Stimulated activated CD8-positive, alpha-beta memory T cell treated with anti-CD3 and anti-CD28 coated beads, Interleukin-7, amount 100 ng/mL, for 24 hours (primary cell): ENCODE measurements at regions not wholly inside any gene's neighbourhood (a gene's known extent, or its start where the extent isn't known, plus 50 kb on each side); places are given as distances from the start of the nearest gene placed in this dataset.
A peak's percentile ranks its signal among the peaks of the same experiment; 100 is the strongest.

Source experiments
- DNase-seq: peaks from one replicate; pipeline ENCODE4 v3.0.0-alpha.2; 2020; ENCODE audit warnings: low read depth

DNA sequence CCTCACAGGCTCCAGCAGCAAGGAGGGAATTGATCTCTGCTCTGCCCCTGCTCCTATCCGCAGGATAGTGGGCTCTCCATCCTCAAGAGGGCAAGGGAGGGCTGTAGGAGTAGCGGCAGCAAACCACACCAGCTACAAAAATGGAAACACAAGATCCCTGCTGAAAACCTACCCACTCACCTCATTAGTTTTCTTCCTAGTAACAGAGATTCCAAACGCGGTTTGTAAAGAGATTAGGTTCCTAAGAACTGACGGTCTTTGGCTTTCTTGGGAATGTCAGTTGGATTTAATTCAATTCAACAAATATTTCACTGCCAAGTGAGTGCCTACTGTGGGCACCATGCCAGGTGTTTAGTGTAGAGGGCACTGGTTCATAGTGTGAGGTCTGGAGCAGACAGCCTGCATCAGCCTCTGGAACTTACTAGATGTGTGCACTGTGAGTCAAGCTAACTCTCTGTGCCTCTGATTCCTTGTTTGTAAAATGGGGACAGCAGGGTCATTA is 84.7 kb downstream of the MRPL46 start:
- DNase-seq = no peak

DNA sequence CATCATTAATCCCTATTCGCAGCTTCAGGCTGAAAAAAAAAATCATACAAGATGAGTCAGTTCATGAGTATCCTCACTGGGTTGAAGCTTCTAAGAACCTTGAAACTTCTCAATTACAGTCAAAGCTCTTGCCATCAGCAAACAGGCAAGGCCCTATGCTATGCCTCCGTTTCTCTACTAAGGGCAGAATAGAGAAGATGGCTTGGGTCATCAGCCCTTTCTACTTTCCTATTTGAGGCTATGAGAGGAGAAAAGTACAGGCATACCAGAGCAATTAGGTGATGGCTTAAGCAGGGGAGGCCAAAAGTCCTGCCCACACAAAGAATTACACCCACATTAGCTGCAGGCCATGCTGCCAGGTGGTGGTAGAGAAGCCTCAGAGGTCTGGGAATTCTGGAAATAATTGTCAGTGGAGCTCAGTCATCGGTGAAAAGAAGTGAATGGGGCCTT is 89.0 kb downstream of the MRPL46 start:
- DNase-seq = no peak

DNA sequence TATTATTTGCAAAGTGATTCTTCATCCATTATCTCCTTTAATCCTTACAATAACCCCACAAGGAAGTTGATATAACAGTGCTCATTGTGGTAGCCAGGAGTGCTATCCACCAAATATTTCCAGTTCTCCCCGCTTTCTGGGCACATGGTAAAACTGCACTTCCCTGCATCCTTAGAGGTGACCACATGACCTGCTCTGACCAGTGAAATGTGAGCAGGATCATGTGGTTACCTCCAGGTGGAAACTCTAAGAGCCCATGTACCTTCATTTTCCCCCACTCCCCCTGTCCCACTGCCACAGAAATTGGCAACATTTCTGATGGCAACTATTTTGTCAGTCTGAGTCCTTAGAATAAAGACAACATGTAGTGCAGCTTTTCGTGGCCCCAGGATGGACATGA is 89.7 kb downstream of the MRPL46 start:
- no peak for DNase-seq

- DNase-seq = no peak
Observed at GRCh38 chr15:88376574-88377174, 90.5 kb downstream of the MRPL46 start.

DNA sequence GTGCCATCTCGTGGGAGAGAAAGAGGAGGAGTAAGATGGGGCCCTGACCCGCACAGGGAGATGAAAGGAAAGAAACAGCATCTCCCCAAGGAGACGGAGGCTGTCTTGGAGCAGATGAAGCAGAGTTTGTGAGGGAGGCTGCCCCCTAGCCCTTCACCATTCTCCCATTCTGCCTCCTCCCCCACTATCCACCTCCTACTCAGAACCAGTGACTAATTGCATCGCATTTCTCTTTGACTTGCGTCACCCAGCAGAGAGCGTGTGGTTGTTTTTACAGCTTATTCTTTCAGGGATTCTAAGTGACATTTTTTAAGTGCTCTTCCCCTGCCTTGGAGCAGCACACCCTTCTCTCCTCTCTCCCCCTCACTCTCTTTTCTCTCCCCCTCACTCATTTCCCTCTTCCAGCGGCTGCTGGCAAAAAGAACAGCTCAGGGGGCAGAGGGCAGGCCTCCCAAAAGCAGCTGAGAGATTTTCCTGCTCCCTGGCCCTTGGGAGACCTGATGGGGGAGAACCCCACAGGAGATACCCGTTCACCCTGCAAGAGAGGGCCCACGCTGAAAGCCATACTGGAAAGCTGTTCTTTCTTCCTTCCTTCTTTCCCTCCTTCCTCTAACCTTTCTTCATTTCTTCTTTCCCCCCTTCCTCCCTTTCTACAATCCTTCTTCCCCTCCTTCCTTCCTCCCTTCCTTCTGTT is 91.8 kb downstream of the MRPL46 start:
- no peak for DNase-seq

DNA sequence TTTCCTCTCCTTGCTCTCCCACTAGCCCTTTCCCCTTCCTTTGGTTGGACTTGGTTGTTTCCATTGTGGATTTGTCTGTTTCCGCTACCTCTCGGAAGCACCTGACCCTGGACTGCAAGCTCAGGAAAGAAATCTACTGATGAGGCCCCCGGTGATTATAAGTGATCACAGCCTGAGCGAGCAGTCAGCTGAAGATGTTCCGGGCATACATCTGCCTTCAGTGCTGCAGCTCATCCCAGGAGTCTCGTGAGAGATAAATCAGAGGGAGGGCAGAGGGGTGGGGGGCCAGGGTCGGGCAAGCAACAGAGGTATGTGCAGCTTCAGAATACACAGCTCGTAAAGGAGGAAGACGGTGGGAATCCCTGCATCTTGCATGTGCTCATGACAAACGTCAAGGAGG is 102.1 kb downstream of the MRPL46 start:
- DNase-seq = no peak

GRCh38 chr15:88348579-88349230 is 92.2 kb upstream of the NTRK3 start:
- DNase-seq = no peak

GRCh38 chr15:88345962-88346361 is 89.4 kb upstream of the NTRK3 start:
- no peak for DNase-seq

GRCh38 chr15:88344786-88345185 is 88.2 kb upstream of the NTRK3 start:
- DNase-seq = no peak

- DNase-seq = no peak
Observed at GRCh38 chr15:88342666-88343065, 86.1 kb upstream of the NTRK3 start.

DNA sequence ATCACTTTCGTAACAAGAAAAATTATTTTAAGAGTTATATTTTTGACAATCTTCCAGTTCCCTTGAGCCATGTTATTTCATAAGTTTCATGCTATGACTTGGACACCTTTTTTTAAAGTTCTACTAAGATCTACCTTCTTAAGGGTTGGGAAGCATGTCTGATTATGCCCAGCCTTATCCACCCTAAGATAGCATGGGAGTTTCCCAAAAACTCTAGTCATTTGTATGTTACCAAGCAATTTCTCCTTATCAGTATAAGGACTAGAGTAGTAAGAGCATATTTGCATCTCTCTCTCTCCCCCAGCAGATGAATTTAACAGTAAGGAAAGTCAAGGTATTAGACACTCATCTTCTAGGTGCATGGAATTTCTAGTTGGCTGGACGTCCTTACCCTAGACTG is 85.1 kb upstream of the NTRK3 start:
- DNase-seq = no peak

DNA sequence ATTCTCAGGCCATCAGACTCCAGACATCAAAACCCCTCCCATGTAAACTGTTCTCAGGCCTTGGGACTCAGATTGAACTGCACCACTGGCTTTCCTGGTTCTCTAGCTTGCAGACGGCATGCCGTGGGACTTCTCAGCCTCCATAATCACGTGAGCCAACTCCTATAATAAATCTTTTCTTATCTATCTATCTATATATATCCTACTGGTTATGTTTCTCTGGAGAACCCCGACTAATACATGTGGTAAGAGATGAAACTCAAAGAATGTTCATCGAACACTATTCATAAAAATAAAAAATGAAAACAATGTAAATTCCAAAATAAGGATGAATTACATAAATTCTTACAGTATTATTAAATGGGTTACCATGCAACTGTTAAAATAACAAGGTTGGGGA is 84.5 kb upstream of the NTRK3 start:
- DNase-seq = no peak

DNA sequence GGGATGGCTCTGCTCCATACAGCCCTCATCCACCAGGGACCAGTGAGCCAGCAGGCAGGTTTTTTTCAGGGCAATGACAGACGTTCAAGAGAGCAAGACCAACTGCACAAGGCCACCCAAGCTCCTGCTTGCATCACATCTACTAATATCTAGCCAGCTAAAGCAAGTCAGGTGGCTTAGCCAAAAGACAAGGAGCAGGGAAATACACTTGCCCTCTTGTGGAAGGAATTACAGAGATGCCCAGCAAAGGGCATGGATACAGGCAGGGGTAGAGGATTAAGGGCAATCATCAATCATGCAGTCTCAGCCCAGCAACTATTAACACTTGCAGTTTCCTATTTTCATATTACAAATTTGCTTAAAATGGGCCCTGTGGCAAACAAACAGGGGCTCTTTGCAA is 81.5 kb upstream of the NTRK3 start:
- no peak for DNase-seq

GRCh38 chr15:88335074-88335473 is 78.5 kb upstream of the NTRK3 start:
- no peak for DNase-seq

DNA sequence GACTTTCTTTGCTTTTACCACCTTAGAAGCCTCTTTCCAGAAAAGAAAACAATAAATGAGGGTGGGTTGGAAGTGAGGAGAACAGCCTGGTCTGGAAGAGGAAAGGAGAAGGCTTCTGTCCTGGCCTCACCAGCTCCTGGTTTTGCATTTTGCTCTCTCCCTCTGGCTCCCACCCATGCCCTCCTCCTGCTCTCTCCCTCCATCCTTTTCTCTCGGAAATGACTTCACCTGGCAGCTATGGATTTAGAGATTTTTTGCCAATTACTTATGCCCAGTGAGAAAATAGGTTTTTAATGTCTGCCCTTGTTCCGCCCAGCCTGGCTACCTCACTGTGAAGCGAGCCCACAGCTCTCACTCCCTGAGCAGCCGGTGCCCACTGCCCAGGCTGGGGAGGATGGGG is 77.9 kb upstream of the NTRK3 start:
- no peak for DNase-seq

DNA sequence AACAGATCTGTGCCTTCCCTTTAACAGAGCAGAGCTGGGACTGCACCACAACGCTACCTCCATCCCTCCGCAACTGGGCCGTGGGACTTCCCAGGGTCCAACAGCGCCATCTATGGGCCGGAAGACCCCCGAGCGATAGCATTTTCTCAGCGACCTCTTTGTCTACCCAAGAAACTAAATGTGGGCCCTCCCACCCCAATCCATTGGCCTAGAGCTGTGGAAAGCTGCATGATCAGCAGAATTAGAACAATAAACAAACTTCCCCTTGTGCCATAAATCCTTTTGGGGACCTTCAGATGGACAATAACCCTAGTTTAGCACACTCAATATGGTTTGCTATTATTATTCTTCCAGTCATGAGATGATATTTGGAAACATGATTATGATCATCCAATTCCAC is 74.8 kb upstream of the NTRK3 start:
- peak; percentile 16 for DNase-seq

GRCh38 chr15:88326924-88327323 is 70.4 kb upstream of the NTRK3 start:
- no peak for DNase-seq

GRCh38 chr15:88324741-88325065 is 68.2 kb upstream of the NTRK3 start:
- no peak for DNase-seq

- DNase-seq = no peak
Observed at GRCh38 chr15:88323976-88324740, 67.6 kb upstream of the NTRK3 start.

GRCh38 chr15:88323468-88323867 is 66.9 kb upstream of the NTRK3 start:
- no peak for DNase-seq

DNA sequence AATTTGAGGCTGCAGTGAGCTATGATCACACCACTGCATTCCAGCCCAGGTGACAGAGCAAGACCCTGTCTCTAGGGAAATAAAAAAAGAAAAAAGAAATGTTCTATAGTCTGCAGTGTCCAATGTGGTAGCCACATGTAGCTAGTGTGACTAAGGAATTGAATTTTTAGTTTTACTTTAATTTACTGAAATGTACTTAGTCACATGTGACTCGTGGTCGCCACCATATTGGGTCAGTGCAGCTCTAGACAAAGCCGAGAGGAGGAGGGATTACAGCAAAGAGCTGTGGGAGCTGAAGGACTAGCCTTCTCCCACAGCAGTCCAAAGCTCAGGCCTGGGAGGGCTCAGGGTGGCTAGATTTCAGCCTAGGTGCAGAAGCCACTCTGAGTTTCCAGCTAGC is 65.9 kb upstream of the NTRK3 start:
- no peak for DNase-seq

DNA sequence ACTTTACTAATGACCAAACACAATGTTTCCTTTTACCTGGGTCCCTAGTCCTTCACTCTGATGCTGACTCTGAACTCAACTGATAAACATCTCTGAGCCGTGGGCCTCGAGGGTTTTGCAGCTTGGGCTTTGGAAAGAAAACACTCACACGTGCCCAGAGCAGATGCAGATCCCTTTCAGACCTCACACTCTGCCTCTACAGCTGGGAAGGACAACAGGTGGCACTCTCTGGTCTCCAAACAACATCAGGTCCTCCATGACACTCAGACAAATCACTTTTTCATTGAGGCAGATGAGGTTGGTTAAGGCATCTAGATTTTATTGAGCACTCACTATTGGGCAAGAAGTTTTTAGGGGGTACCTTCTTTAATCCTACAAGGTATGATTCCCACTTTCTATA is 64.7 kb upstream of the NTRK3 start:
- DNase-seq = no peak

- no peak for DNase-seq
Observed at GRCh38 chr15:88316586-88316985, 60.0 kb upstream of the NTRK3 start.
